Tibial nerve (tissue), 4 donors: ENCODE measurements at regions not wholly inside any gene's neighbourhood (a gene's known extent, or its start where the extent isn't known, plus 50 kb on each side); places are given as distances from the start of the nearest gene placed in this dataset.

Experiments used
- CTCF ChIP-seq, 5 experiments: fragments of 200-600 bp in 3 of 5; fragments of 450-650 bp in 2 of 5; sonication (generic) in 3 of 5; IDR thresholded peaks; one replicate each; pipeline ENCODE4 v1.5.1; 2016 to 2019; ENCODE audit warnings: antibody characterized with exemption in 5 of 5, mild to moderate bottlenecking in 3 of 5, moderate library complexity in 2 of 5
- EP300 ChIP-seq, 2 donors: sonication (generic); formaldehyde crosslinking; IDR thresholded peaks; one replicate each; pipeline ENCODE4 v1.6.1; 2017; ENCODE audit warnings: antibody characterized with exemption in 2 of 2, mild to moderate bottlenecking in 1 of 2

- TF ChIP-seq CTCF (IDR thresholded peaks at IDR 0.05) = no peak
- no peak for TF ChIP-seq EP300 (IDR thresholded peaks at IDR 0.05)
Observed at GRCh38 chr2:164438490-164439205, 182.6 kb downstream of the GRB14 start.
